Activated CD8-positive, alpha-beta T cell treated with anti-CD3 and anti-CD28 coated beads for 36 hours (primary cell): ENCODE measurements at regions not wholly inside any gene's neighbourhood (a gene's known extent, or its start where the extent isn't known, plus 50 kb on each side); places are given as distances from the start of the nearest gene placed in this dataset.

Experiments
- ATAC-seq: fragments of 200-7000 bp; cut with Tn5 transposase; one replicate; pipeline ENCODE4 v1.10.0; 2021; ENCODE audit warnings: mild to moderate bottlenecking, moderate library complexity
- CTCF ChIA-PET: fragments of 350-600 bp; sonication (Branson Sonifier 250); formaldehyde crosslinking; loops from one replicate; lab custom pipeline; 2021; ENCODE audit warnings: antibody characterized with exemption; lab: Charles Lee
- POLR2A ChIA-PET: fragments of 350-600 bp; sonication (Branson Sonifier 250); formaldehyde crosslinking; loops from one replicate; lab custom pipeline; 2021; ENCODE audit warnings: antibody characterized with exemption; lab: Charles Lee
- DNase-seq: peaks from one replicate; pipeline ENCODE4 v3.0.0-alpha.2; 2020
- H3K27ac Mint-ChIP-seq: one replicate; pipeline ENCODE4 v1.8.0; 2021; ENCODE audit warnings: mild to moderate bottlenecking, mixed read lengths
- H3K27me3 Mint-ChIP-seq: one replicate; pipeline ENCODE4 v1.8.0; 2021; ENCODE audit warnings: mixed read lengths
- H3K36me3 Mint-ChIP-seq: one replicate; pipeline ENCODE4 v1.8.0; 2021; ENCODE audit warnings: low read depth, mixed read lengths
- H3K4me1 Mint-ChIP-seq: one replicate; pipeline ENCODE4 v1.8.0; 2021; ENCODE audit warnings: low read depth, mixed read lengths
- H3K4me3 Mint-ChIP-seq: one replicate; pipeline ENCODE4 v1.8.0; 2021; ENCODE audit warnings: mild to moderate bottlenecking, moderate library complexity, mixed read lengths
- H3K9me3 Mint-ChIP-seq: one replicate; pipeline ENCODE4 v1.8.0; 2021; ENCODE audit warnings: mixed read lengths
- intact Hi-C: fragments of 100-400 bp; cut with micrococcal nuclease; formaldehyde crosslinking; loops from one replicate; pipeline ENCODE4 v1.10.0; 2022
- TF ChIP-seq, protein P1 (sequence below): fragments of 200-600 bp; IDR thresholded peaks from one replicate; pipeline ENCODE4 v1.8.0; 2022; ENCODE audit warnings: antibody characterized with exemption, mild to moderate bottlenecking

DNA sequence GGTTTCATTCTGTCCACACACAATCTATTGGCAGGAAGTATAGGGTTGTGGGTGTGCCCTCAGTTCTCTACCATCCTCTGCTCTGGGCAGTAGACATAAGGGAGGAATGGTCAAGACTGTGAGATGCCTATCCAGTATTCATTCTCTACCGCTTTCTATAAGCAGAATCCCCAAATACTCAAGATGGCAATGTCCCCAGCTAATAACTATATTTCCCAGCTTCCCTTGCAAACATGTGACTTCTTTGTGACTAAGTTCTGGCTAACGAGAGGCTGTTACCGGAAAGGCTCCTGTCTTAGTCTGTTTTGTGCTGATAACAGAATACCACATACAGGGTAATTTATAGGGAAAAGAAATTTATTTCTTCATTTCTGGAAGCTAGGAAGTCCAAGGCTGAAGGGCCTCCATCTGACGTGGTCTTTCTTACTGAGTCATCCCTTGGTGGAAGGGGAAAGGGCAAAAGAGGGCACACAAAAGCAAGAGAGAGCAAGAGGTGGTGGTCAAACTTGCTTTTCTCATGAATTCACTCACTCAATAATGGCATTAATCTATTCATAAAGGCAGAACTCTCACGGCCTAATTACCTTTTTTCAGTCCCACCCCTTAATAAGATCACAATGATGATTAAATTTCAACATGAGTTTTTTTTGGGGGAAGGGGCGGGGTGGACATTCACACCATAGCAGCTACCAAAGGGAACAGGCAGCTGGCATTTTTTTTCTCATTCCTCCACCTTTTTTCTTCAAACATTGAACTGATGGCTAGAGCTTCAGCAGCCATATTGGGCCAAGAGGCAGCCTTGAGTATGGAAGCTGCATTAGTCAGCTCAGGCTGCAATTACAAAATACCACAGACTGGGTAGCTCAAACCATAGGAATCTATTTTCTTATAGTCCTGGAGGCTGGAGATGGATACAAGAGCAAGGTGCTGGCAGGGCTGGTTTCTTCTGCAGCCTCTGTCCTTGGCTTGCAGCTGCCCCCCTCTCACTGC is 109.7 kb upstream of the OR9Q1 start:
- no peaks in the 10 kb centered on the region for H3K9me3 Mint-ChIP-seq
- H3K4me1 Mint-ChIP-seq: no peaks in the 10 kb centered on the region
- ATAC-seq (no peak), DNase-seq (no peak)
- TF ChIP-seq, protein P1, sequence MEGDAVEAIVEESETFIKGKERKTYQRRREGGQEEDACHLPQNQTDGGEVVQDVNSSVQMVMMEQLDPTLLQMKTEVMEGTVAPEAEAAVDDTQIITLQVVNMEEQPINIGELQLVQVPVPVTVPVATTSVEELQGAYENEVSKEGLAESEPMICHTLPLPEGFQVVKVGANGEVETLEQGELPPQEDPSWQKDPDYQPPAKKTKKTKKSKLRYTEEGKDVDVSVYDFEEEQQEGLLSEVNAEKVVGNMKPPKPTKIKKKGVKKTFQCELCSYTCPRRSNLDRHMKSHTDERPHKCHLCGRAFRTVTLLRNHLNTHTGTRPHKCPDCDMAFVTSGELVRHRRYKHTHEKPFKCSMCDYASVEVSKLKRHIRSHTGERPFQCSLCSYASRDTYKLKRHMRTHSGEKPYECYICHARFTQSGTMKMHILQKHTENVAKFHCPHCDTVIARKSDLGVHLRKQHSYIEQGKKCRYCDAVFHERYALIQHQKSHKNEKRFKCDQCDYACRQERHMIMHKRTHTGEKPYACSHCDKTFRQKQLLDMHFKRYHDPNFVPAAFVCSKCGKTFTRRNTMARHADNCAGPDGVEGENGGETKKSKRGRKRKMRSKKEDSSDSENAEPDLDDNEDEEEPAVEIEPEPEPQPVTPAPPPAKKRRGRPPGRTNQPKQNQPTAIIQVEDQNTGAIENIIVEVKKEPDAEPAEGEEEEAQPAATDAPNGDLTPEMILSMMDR: no peak
- ChIA-PET POLR2A (no interaction called here), CTCF (no interaction called here)
- intact Hi-C loops: no loop called here
- H3K27ac Mint-ChIP-seq: no peak overlapping the region
- peaks cover 4% of the 10 kb centered on the region for H3K27me3 Mint-ChIP-seq
- no peaks in the 10 kb centered on the region for H3K36me3 Mint-ChIP-seq
- H3K4me3 Mint-ChIP-seq: no peak overlapping the region

DNA sequence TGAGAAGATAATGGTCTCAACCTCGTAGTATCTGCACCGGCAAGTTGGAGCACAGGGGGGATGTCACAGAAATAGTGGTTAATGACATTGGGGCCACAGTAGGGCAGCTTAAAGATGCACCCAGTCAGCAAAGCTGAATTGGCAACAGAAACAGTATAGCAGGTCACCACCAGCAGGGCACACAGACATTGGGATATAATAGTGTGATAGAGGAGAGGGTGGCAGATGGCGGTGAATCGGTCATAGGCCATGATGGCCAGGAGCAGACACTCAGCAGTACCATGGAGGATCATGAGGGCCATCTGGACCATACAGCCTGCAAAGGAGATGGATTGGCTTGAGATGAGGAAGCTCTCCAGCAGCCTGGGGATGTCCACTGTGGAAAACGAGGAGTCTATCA is 106.0 kb upstream of the OR9Q1 start:
- CTCF ChIA-PET: no interaction called here
- Mint-ChIP-seq H3K27ac (no peak overlapping the region), H3K9me3 (no peaks in the 10 kb centered on the region), H3K4me1 (no peaks in the 10 kb centered on the region), H3K36me3 (no peaks in the 10 kb centered on the region), H3K27me3 (peaks cover 2% of the 10 kb centered on the region), H3K4me3 (no peak overlapping the region)
- TF ChIP-seq, protein P1: no peak
- ATAC-seq: no peak
- intact Hi-C loops: no loop called here
- POLR2A ChIA-PET: no interaction called here
- no peak for DNase-seq

DNA sequence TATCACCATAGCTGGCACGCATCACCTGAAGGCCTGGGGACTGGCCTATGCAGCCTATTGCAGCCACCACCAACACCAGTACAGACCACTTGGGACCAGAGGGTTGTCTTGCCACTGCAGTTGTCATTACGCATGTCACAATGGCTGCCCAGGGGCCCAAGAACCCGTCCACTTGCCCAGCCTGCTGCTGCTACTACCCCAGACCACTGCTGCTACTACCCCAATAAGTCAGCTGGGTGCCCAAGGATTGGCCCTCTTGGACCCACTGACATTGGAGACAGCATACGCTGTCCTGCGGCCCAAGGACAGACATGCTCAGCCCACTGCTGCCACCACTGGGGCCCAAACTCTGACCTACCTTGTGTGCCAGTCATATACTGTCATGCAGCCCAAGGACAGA is 102.7 kb upstream of the OR9Q1 start:
- intact Hi-C loops: no loop called here
- Mint-ChIP-seq H3K4me3 (no peak overlapping the region), H3K4me1 (no peaks in the 10 kb centered on the region), H3K9me3 (no peaks in the 10 kb centered on the region), H3K27me3 (peaks cover 2% of the 10 kb centered on the region), H3K36me3 (no peaks in the 10 kb centered on the region), H3K27ac (no peak overlapping the region)
- DNase-seq (no peak), ATAC-seq (no peak)
- TF ChIP-seq, protein P1: no peak
- ChIA-PET CTCF (no interaction called here), POLR2A (no interaction called here)

DNA sequence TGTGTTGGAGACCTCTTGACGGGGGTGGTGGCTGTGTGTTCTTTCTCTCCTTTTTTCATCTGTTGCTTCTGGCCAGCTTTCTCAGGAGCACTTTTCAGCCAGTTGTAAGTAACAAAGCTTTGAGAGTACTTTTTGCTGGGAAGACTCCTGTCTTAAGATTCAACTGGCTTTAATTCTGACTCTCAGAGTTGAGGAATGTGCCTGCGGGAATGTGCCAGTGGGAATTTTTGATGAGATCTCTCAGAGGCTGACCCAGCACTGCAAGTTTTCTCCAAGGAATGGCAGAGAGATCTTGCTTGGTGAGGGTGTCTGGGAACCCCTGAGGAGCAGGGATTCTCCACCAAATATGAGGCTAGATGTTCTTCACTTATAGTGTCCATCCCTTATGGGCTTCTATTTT is 91.6 kb upstream of the OR9Q1 start:
- intact Hi-C loops: no loop called here
- Mint-ChIP-seq H3K4me1 (no peaks in the 10 kb centered on the region), H3K27me3 (peaks cover 8% of the 10 kb centered on the region), H3K4me3 (no peak overlapping the region), H3K36me3 (no peaks in the 10 kb centered on the region), H3K27ac (no peak overlapping the region), H3K9me3 (no peaks in the 10 kb centered on the region)
- no peak for DNase-seq
- ChIA-PET POLR2A (no interaction called here), CTCF (no interaction called here)
- no peak for ATAC-seq
- TF ChIP-seq, protein P1: no peak

DNA sequence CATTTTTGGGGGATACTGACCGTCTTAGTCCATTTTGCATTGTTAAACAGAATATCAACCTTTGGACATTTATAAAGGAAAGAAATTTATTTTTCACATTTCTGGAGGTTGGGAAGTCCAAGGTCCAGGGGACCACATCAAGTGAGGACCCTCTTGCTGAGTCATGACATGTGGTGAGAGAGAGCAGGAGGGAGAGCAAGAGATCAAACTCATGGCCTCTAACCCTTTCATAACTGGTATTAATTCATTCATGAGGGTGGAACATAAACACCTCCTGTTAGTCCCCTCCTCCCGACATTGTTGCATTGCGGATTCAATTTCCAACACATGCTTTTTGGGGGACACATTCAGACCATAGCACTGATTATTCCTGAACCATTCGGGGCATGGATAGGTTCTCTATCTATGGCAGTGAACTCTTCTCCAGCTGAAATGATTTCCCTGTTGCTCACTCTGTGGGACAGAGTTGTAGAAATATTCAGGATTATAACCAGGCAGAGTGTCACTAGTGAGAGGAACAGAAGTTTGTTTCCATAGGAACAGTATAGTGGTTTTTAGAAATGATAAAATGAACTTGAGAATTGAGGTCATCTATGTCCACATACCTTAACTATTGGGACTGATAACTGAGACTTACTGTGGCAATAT is 88.2 kb upstream of the OR9Q1 start:
- CTCF ChIA-PET: no interaction called here
- intact Hi-C loops: no loop called here
- H3K4me3 Mint-ChIP-seq: no peak overlapping the region
- no peaks in the 10 kb centered on the region for H3K4me1 Mint-ChIP-seq
- H3K9me3 Mint-ChIP-seq: no peaks in the 10 kb centered on the region
- no peaks in the 10 kb centered on the region for H3K36me3 Mint-ChIP-seq
- H3K27me3 Mint-ChIP-seq: peaks cover 4% of the 10 kb centered on the region
- TF ChIP-seq, protein P1: no peak
- DNase-seq (no peak), ATAC-seq (no peak)
- POLR2A ChIA-PET: no interaction called here
- no peak overlapping the region for H3K27ac Mint-ChIP-seq
